Keratinocyte (primary cell): ENCODE measurements at regions not wholly inside any gene's neighbourhood (a gene's known extent, or its start where the extent isn't known, plus 50 kb on each side); places are given as distances from the start of the nearest gene placed in this dataset.

Experiments used
- CTCF ChIP-seq, 3 experiments: IDR thresholded peaks in 1 of 3; conservative IDR thresholded peaks in 1 of 3; optimal IDR thresholded peaks in 1 of 3; 2 replicates in 2 of 3; 3 replicates in 1 of 3; pipeline versions ENCODE3 to v1.5.1; 2011; ENCODE audit warnings: low read length in 3 of 3, mild to moderate bottlenecking in 3 of 3, moderate library complexity in 2 of 3, control low read depth in 1 of 3, inconsistent platforms in 1 of 3; ENCODE audit not compliant: insufficient read depth in 2 of 3; ENCODE audit errors: extremely low read depth in 1 of 3
- EZH2 ChIP-seq: IDR thresholded peaks from one replicate; pipeline ENCODE4 v1.6.1; 2012; ENCODE audit warnings: inconsistent platforms, mild to moderate bottlenecking, low read length, moderate library complexity

- no peak for TF ChIP-seq CTCF (optimal IDR thresholded peaks at IDR 0.05 in 1 of 3, IDR thresholded peaks at IDR 0.05 in 1 of 3, conservative IDR thresholded peaks at IDR 0.05 in 1 of 3; ENCODE audit: extremely low read depth in 1 of 3, insufficient read depth in 2 of 3, low read length in 3 of 3)
- no peak for TF ChIP-seq EZH2
These were observed 114.2 kb upstream of the IGLL5 start for GRCh38 chr22:22773427-22773826.
